ENCODE measurements at regions not wholly inside any gene's neighbourhood (a gene's known extent, or its start where the extent isn't known, plus 50 kb on each side); places are given as distances from the start of the nearest gene placed in this dataset.

DNA sequence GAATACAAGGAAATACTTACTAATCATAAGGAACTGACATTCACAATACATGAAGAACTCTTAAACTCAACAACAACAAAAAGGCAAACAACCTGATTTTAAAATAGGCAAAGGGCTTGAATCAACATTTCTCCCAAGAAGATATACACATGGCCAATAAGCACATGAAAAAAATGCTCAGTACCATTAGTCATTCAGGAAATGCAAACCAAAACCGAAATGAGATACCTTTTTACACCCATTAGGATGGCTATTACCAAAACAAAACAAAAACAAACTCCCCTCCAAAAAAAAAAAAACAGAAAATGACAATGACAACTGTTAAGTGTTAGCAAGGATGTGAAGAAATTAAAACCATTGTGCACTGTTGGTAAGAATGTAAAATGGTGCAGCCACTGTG lies 104.1 kb upstream of the ZNF462 start:
- H4K20me1 ChIP-seq (ENCODE audit: insufficient read depth, poor library complexity, severe bottlenecking) = no peaks in the 10 kb centered on the region
- H3K36me3 ChIP-seq (replicated peaks; ENCODE audit: insufficient read depth, low read depth) = no peaks in the 10 kb centered on the region
- peaks cover 19% of the 10 kb centered on the region for H3K4me1 ChIP-seq (ENCODE audit: insufficient read depth)
- no peaks in the 10 kb centered on the region for H3K9me3 ChIP-seq (ENCODE audit: low read depth)
- no peak overlapping the region for H3K4me3 ChIP-seq
- DNase-seq (ENCODE audit: low spot score) = no peak
- 59% methylated on average over 1 of the region's 1 CpG for whole genome bisulfite sequencing (ENCODE audit: low lambda C conversion rate, missing lambda C conversion rate)
- no peak overlapping the region for H3K27ac ChIP-seq
- no peaks in the 10 kb centered on the region for H3K9me2 ChIP-seq (replicated peaks; ENCODE audit: insufficient read depth)
- TF ChIP-seq CTCF (IDR thresholded peaks at IDR 0.05; ENCODE audit: poor library complexity) (no peak), EZH2phosphoT487 (IDR thresholded peaks at IDR 0.05; ENCODE audit: low read depth, severe bottlenecking, unreplicated experiment) (no peak), EZH2 (IDR thresholded peaks at IDR 0.05; ENCODE audit: borderline replicate concordance) (no peak)
- H3K27me3 ChIP-seq = no peaks in the 10 kb centered on the region
- H3K79me2 ChIP-seq = no peaks in the 10 kb centered on the region
- no peak overlapping the region for H3K4me2 ChIP-seq
- H2AFZ ChIP-seq = no peak overlapping the region

DNA sequence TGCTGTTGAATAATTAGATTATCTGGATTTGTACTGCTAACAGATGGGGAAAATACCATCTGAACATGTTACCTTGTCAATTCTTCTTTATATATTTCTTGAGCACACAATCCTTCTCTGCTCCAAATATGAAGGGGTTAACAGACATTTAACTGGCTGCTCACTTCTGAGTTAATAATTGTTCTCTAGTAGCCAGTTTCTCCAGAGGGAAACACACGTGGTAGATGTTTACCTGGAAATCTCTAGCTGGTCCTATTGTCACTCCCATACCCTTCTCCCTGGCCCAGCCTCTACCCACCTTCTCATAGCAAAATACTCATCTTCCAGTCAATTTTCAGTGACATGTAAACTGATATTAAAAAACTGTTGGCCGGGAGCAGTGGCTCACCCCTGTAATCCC lies 101.5 kb upstream of the ZNF462 start:
- H4K20me1 ChIP-seq (ENCODE audit: insufficient read depth, poor library complexity, severe bottlenecking) = no peaks in the 10 kb centered on the region
- no peak for DNase-seq (ENCODE audit: low spot score)
- H3K79me2 ChIP-seq = no peaks in the 10 kb centered on the region
- H3K4me3 ChIP-seq = no peak overlapping the region
- H3K9me2 ChIP-seq (replicated peaks; ENCODE audit: insufficient read depth) = no peaks in the 10 kb centered on the region
- H3K27ac ChIP-seq = no peak overlapping the region
- no peak overlapping the region for H3K4me2 ChIP-seq
- H2AFZ ChIP-seq = no peak overlapping the region
- WGBS (ENCODE audit: low lambda C conversion rate, missing lambda C conversion rate) = 40% methylated on average over 2 of the region's 2 CpGs
- peaks cover 9% of the 10 kb centered on the region for H3K4me1 ChIP-seq (ENCODE audit: insufficient read depth)
- no peaks in the 10 kb centered on the region for H3K9me3 ChIP-seq (ENCODE audit: low read depth)
- no peak for TF ChIP-seq EZH2 (IDR thresholded peaks at IDR 0.05; ENCODE audit: borderline replicate concordance)
- TF ChIP-seq CTCF (IDR thresholded peaks at IDR 0.05; ENCODE audit: poor library complexity) = no peak
- no peak for TF ChIP-seq EZH2phosphoT487 (IDR thresholded peaks at IDR 0.05; ENCODE audit: low read depth, severe bottlenecking, unreplicated experiment)
- H3K27me3 ChIP-seq = no peaks in the 10 kb centered on the region
- no peaks in the 10 kb centered on the region for H3K36me3 ChIP-seq (replicated peaks; ENCODE audit: insufficient read depth, low read depth)

- Histone ChIP-seq H3K4me1 (ENCODE audit: insufficient read depth) (no peaks in the 10 kb centered on the region), H3K27ac (no peak overlapping the region), H3K36me3 (replicated peaks; ENCODE audit: insufficient read depth, low read depth) (no peaks in the 10 kb centered on the region), H3K9me3 (ENCODE audit: low read depth) (no peaks in the 10 kb centered on the region), H3K27me3 (no peaks in the 10 kb centered on the region), H3K4me3 (no peak overlapping the region), H2AFZ (no peak overlapping the region), H3K4me2 (no peak overlapping the region), H4K20me1 (ENCODE audit: insufficient read depth, poor library complexity, severe bottlenecking) (no peaks in the 10 kb centered on the region), H3K79me2 (no peaks in the 10 kb centered on the region), H3K9me2 (replicated peaks; ENCODE audit: insufficient read depth) (no peaks in the 10 kb centered on the region)
- DNase-seq (ENCODE audit: low spot score) = no peak
- no peak for TF ChIP-seq CTCF (IDR thresholded peaks at IDR 0.05; ENCODE audit: poor library complexity)
- TF ChIP-seq EZH2phosphoT487 (IDR thresholded peaks at IDR 0.05; ENCODE audit: low read depth, severe bottlenecking, unreplicated experiment) = no peak
- no peak for TF ChIP-seq EZH2 (IDR thresholded peaks at IDR 0.05; ENCODE audit: borderline replicate concordance)
Observed at GRCh38 chr9:106766616-106767015, 96.3 kb upstream of the ZNF462 start.

DNA sequence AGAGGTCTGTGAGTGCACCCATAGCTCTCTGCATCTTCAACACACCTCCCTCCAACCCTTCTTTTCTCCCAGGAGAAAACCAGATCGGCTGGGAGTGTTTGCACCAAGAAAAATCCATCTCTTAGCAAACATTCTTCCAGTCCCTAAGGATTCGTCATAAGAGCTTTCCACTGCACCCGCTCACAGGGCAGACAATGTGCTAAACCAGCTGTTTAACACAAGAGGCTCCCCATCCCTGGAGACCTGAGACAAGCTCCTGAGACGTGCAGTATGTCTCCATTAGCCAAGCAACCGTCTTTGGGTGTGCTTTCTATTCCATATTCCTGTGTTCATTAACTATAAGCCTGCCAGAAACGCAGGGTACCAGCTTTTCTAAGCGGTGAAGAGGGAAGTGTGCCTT lies 93.6 kb upstream of the ZNF462 start:
- H3K27me3 ChIP-seq = no peaks in the 10 kb centered on the region
- H3K9me3 ChIP-seq (ENCODE audit: low read depth) = no peaks in the 10 kb centered on the region
- no peak overlapping the region for H2AFZ ChIP-seq
- H3K4me2 ChIP-seq = no peak overlapping the region
- no peaks in the 10 kb centered on the region for H3K9me2 ChIP-seq (replicated peaks; ENCODE audit: insufficient read depth)
- no peaks in the 10 kb centered on the region for H3K4me1 ChIP-seq (ENCODE audit: insufficient read depth)
- DNase-seq (ENCODE audit: low spot score) = no peak
- H4K20me1 ChIP-seq (ENCODE audit: insufficient read depth, poor library complexity, severe bottlenecking) = no peaks in the 10 kb centered on the region
- H3K4me3 ChIP-seq = no peak overlapping the region
- H3K79me2 ChIP-seq = no peaks in the 10 kb centered on the region
- no peaks in the 10 kb centered on the region for H3K36me3 ChIP-seq (replicated peaks; ENCODE audit: insufficient read depth, low read depth)
- 75% methylated on average over 7 of the region's 7 CpGs for WGBS (ENCODE audit: low lambda C conversion rate, missing lambda C conversion rate)
- no peak overlapping the region for H3K27ac ChIP-seq
- TF ChIP-seq EZH2 (IDR thresholded peaks at IDR 0.05; ENCODE audit: borderline replicate concordance) (no peak), EZH2phosphoT487 (IDR thresholded peaks at IDR 0.05; ENCODE audit: low read depth, severe bottlenecking, unreplicated experiment) (no peak), CTCF (IDR thresholded peaks at IDR 0.05; ENCODE audit: poor library complexity) (no peak)

All from hepatocyte (in vitro differentiated cells).